Left ventricle myocardium inferior (tissue), 1 donor: ENCODE measurements at regions not wholly inside any gene's neighbourhood (a gene's known extent, or its start where the extent isn't known, plus 50 kb on each side); places are given as distances from the start of the nearest gene placed in this dataset.
A peak's percentile ranks its signal among the peaks of the same experiment; 100 is the strongest.
"Not testable (repeated sequence)": the region's sequence is repeated elsewhere in the genome, so short reads cannot be mapped to it uniquely, and the experiment has no call there.

Source experiments
- DNase-seq: peaks from one replicate; pipeline ENCODE4 v3.0.0-alpha.2; 2020
- H3K27ac ChIP-seq: fragments of 200-600 bp; replicated peaks from 2 replicates; pipeline ENCODE4 v1.8.0; 2021
- H3K27me3 ChIP-seq: fragments of 200-600 bp; 2 replicates; pipeline ENCODE4 v1.8.0; 2021; ENCODE audit warnings: low read depth
- H3K36me3 ChIP-seq: fragments of 200-600 bp; 2 replicates; pipeline ENCODE4 v1.8.0; 2021
- H3K4me1 ChIP-seq: fragments of 200-600 bp; 2 replicates; pipeline ENCODE4 v1.8.0; 2021
- H3K4me3 ChIP-seq: fragments of 200-600 bp; 2 replicates; pipeline ENCODE4 v1.8.0; 2021; ENCODE audit warnings: mild to moderate bottlenecking, moderate library complexity
- H3K9me3 ChIP-seq: fragments of 200-600 bp; replicated peaks from 2 replicates; pipeline ENCODE4 v1.8.0; 2021
- intact Hi-C: fragments of 100-400 bp; cut with micrococcal nuclease; formaldehyde crosslinking; loops from one replicate; pipeline ENCODE4 v1.11.0; 2022
- TF ChIP-seq, protein P1 (sequence below): fragments of 200-600 bp; IDR thresholded peaks from 2 replicates; pipeline ENCODE4 v1.8.0; 2021; ENCODE audit warnings: antibody characterized with exemption, mild to moderate bottlenecking, borderline replicate concordance
- donor health status: DM: no; HTN: yes; CAD: no; lungs with severe emphysema.

DNA sequence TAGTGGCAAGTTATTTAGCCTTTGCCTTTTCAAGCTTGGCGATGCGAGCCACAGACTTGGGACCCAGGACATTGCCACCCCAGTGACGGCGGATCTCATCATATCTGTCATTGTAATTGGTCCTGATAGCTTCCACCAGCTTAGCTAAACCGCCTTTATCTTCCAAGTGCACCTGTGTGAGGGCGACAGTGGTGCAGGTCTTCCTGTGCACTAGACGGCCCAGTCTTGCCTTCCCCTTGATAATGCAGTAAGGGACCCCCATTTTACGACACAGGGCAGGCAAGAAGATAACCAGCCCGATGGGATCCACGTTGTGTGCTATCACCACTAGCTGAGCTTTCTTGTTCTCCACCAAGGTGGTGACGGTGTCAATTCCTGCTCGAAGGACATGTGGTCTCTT, 99.6 kb upstream of the ITGB1 start:
- no peak overlapping the region for H3K4me3 ChIP-seq
- no peak overlapping the region for H3K27ac ChIP-seq
- H3K4me1 ChIP-seq, result peaks cover 16% of the 10 kb centered on the region
- H3K27me3 ChIP-seq, result peaks cover 4% of the 10 kb centered on the region
- TF ChIP-seq, protein P1, sequence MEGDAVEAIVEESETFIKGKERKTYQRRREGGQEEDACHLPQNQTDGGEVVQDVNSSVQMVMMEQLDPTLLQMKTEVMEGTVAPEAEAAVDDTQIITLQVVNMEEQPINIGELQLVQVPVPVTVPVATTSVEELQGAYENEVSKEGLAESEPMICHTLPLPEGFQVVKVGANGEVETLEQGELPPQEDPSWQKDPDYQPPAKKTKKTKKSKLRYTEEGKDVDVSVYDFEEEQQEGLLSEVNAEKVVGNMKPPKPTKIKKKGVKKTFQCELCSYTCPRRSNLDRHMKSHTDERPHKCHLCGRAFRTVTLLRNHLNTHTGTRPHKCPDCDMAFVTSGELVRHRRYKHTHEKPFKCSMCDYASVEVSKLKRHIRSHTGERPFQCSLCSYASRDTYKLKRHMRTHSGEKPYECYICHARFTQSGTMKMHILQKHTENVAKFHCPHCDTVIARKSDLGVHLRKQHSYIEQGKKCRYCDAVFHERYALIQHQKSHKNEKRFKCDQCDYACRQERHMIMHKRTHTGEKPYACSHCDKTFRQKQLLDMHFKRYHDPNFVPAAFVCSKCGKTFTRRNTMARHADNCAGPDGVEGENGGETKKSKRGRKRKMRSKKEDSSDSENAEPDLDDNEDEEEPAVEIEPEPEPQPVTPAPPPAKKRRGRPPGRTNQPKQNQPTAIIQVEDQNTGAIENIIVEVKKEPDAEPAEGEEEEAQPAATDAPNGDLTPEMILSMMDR, result no peak
- H3K36me3 ChIP-seq, result no peaks in the 10 kb centered on the region
- no peak for DNase-seq
- intact Hi-C loops, result no loop called here
- no peaks in the 10 kb centered on the region for H3K9me3 ChIP-seq

DNA sequence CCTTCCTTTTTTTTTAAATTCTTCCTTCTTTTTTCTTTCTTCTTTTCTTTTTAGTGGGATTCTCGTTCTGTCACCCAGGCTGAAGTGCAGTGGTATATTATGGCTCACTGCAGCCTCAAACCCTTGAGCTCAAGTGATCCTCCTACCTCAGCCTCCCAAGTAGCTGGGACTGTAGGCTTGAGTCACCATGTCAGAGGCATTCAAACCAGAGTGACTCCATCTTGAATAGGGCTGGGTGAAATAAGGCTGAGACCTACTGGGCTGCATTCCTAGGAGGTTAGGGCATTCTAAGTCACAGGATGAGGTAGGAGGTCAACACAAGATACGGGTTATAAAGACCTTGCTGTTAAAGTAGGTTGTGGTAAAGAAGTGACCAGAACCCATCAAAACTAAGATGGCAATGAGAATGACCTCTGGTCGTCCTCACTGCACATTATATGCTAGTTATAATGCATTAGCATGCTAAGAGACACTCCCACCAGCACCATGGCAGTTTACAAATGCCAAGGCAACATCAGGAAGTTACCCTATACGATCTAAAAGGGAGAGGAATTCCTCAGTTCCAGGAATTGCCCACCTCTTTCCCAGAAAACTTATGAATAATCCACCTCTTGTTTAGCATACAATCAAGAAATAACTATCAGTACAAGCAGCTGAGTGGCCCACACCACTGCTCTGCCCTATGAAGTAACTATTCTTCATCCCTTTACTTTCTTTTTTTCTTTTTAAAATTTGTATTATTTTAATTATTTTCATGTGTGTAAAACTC, 99.0 kb upstream of the ITGB1 start:
- TF ChIP-seq, protein P1, result no peak
- DNase-seq, result no peak
- intact Hi-C loops, result no loop called here

DNA sequence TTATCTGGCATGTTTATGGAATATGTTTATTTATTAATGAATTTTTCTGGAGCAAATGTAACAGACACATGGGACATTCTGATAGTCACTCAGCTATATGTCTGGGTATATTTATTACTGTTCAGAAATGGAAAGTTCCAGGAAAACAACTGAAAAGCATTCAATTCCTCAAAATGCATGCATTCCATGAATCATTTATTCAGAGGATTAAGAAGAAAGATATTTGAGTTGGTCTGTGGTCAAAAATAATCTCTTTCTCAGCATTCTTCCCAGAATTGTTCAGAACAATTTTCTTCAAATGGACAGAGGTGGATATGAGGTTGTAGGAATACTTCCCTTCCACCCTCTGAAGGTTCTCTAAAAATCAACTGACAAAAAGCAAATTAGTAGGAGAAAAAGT, 97.6 kb upstream of the ITGB1 start:
- intact Hi-C loops, result no loop called here

More for the DNA sequence above, 99.0 kb upstream of the ITGB1 start:
- Histone ChIP-seq H3K9me3 (no peaks in the 10 kb centered on the region), H3K27me3 (peaks cover 4% of the 10 kb centered on the region), H3K36me3 (no peaks in the 10 kb centered on the region), H3K4me1 (peaks cover 17% of the 10 kb centered on the region), H3K27ac (no peak overlapping the region), H3K4me3 (no peak overlapping the region)

DNA sequence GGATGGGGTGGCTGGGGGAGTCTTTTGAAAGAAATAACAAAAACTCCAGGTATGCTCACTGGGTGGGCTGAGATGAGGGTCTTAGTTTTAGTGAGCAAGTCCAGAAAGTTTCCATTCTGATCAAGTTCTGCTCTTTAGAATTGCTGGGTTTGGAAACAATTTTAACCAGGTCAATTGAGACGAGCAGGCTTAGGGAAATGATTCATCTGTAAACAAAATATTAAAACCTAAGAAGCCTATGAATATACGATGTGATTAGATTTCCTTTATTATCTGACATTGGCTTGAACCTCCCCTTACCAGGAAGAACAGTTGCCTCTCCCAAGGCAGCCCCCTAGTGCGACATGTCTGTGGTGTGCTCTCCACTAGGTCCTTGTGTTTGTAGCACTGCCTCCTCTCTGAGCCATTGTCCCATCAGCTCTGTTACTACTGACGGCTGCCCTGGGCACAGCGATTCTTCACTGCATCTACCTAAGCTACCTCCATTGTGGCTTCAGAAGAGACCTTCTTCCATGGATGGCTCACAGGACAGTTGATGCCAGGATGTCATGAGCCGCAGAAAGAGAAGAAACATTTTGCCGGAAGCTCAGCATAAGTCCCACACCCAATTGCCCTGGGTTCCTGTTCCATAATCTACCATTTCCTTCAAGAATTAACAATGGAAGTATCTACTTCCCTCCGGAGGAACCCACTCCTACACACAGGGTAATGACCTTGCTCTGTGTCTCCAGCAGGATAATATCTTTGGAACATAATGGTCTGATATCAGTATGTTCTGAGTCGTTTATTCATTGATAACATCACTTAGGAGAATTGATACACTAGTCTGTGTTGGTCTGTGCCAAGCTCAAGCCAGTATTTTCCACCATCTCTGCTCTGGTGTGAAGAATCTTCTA, 95.1 kb upstream of the ITGB1 start:
- DNase-seq, result no peak
- no peaks in the 10 kb centered on the region for H3K9me3 ChIP-seq
- no peak overlapping the region for H3K4me3 ChIP-seq
- H3K27ac ChIP-seq, result peak overlapping the region; percentile 49
- H3K27me3 ChIP-seq, result peaks cover 4% of the 10 kb centered on the region
- intact Hi-C loops, result no loop called here
- H3K36me3 ChIP-seq, result no peaks in the 10 kb centered on the region
- H3K4me1 ChIP-seq, result peaks cover 17% of the 10 kb centered on the region
- TF ChIP-seq, protein P1, result no peak

More for the DNA sequence above, 97.6 kb upstream of the ITGB1 start:
- DNase-seq, result no peak
- Histone ChIP-seq H3K9me3 (no peaks in the 10 kb centered on the region), H3K27ac (no peak overlapping the region), H3K4me1 (peaks cover 17% of the 10 kb centered on the region), H3K27me3 (peaks cover 4% of the 10 kb centered on the region), H3K36me3 (no peaks in the 10 kb centered on the region), H3K4me3 (no peak overlapping the region)
- TF ChIP-seq, protein P1, result no peak

DNA sequence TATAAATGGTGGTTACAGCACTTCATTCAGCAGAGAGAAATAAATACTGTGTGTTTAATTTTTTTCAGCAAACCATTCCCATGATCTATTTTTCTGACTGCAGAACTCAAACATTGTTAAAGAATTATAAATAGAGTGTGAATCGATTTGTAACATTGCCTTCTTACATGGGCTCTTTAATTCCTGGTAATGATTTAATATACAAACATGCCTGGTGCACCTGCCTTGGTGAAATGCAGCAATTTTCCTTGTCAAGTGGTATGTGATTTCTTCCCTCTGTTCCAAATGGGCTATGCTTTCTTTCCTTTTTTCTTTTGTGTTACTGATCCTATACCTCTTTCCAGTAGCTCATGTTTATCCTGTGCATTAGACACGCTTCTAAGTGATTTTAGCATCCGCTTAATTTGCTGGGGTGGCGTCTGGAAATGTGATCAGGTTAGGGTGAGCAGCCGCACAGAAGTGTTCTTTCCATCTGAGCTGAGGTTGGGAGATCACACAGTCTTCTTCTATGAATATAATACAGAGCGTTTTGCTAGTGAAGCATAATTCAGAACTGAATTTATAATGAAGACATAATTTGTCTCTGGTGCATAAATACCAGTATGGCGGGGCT, 94.3 kb upstream of the ITGB1 start:
- H3K4me3 ChIP-seq, result no peak overlapping the region
- no peak for DNase-seq
- H3K4me1 ChIP-seq, result peaks cover 17% of the 10 kb centered on the region
- peaks cover 4% of the 10 kb centered on the region for H3K27me3 ChIP-seq
- TF ChIP-seq, protein P1, result no peak
- intact Hi-C loops, result no loop called here
- H3K9me3 ChIP-seq, result no peaks in the 10 kb centered on the region
- H3K27ac ChIP-seq, result no peak overlapping the region
- no peaks in the 10 kb centered on the region for H3K36me3 ChIP-seq

DNA sequence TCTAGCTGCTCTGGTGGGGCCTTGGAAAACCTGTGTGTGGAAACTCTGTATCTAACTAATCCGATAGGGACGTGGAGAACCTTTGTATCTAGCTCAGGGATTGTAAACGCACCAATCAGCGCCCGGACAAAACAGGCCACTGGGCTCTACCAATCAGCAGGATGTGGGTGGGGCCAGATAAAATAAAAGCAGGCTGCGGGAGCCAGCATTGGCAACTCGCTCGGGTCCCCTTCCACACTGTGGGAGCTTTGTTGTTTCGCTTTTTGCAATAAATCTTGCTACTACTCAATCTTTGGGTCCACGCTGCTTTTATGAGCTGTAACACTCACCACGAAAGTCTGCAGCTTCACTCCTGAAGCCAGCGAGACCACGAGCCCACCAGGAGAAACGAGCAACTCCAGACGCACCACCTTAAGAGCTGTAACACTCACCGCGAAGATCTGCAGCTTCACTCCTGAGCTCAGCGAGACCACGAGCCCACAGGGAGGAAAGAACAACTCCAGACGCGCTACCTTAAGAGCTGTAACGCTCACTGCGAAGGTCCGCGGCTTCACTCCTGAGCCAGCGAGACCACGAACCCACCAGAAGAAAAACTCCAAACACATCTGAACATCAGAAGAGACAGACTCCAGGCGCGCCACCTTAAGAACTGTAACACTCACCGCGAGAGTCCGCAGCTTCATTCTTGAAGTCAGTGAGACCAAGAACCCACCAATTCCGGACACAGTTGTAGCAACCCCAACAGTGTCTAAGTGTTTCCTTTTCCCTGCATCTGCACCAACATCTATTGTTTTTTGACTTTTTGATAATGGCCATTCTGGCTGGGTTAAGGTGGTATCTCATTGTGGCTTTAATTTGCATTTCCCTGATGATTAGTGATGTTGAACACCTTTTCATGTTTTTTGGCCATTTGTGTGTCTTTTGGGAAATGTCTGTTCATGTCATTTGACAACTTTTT, 92.2 kb upstream of the ITGB1 start:
- intact Hi-C loops, H3K36me3 ChIP-seq: not testable (repeated sequence)

More for the DNA sequence above, 92.2 kb upstream of the ITGB1 start:
- peaks cover 17% of the 10 kb centered on the region for H3K4me1 ChIP-seq
- not testable (repeated sequence) for DNase-seq, H3K27me3 ChIP-seq, H3K9me3 ChIP-seq, H3K4me3 ChIP-seq, H3K27ac ChIP-seq
